Progenitor cell of endocrine pancreas (in vitro differentiated cells): ENCODE measurements at regions not wholly inside any gene's neighbourhood (a gene's known extent, or its start where the extent isn't known, plus 50 kb on each side); places are given as distances from the start of the nearest gene placed in this dataset.

Experiments
- DNase-seq: peaks from one replicate; pipeline ENCODE4 v3.0.0; 2021; ENCODE audit warnings: low spot score; ENCODE audit not compliant: unreplicated experiment
- H3K27ac Mint-ChIP-seq: 2 replicates; pipeline ENCODE4 v1.8.0; 2021; ENCODE audit warnings: mild to moderate bottlenecking, moderate library complexity, mixed read lengths
- H3K27me3 Mint-ChIP-seq: 2 replicates; pipeline ENCODE4 v1.8.0; 2021; ENCODE audit warnings: mixed read lengths
- H3K36me3 Mint-ChIP-seq: 2 replicates; pipeline ENCODE4 v1.8.0; 2022; ENCODE audit warnings: mixed read lengths; ENCODE audit not compliant: insufficient read depth
- H3K4me1 Mint-ChIP-seq: 2 replicates; pipeline ENCODE4 v1.8.0; 2021; ENCODE audit warnings: low read depth, mixed read lengths
- H3K4me3 Mint-ChIP-seq: 2 replicates; pipeline ENCODE4 v1.8.0; 2021; ENCODE audit warnings: low read depth, mild to moderate bottlenecking, moderate library complexity, mixed read lengths
- H3K9me3 Mint-ChIP-seq: 2 replicates; pipeline ENCODE4 v1.8.0; 2021; ENCODE audit warnings: low read depth, mixed read lengths
- TF ChIP-seq, protein P1 (sequence below): fragments of 200-600 bp; sonication (generic); IDR thresholded peaks from one replicate; pipeline ENCODE4 v1.5.0; 2021; ENCODE audit warnings: antibody characterized with exemption, mild to moderate bottlenecking; ENCODE audit not compliant: unreplicated experiment

DNA sequence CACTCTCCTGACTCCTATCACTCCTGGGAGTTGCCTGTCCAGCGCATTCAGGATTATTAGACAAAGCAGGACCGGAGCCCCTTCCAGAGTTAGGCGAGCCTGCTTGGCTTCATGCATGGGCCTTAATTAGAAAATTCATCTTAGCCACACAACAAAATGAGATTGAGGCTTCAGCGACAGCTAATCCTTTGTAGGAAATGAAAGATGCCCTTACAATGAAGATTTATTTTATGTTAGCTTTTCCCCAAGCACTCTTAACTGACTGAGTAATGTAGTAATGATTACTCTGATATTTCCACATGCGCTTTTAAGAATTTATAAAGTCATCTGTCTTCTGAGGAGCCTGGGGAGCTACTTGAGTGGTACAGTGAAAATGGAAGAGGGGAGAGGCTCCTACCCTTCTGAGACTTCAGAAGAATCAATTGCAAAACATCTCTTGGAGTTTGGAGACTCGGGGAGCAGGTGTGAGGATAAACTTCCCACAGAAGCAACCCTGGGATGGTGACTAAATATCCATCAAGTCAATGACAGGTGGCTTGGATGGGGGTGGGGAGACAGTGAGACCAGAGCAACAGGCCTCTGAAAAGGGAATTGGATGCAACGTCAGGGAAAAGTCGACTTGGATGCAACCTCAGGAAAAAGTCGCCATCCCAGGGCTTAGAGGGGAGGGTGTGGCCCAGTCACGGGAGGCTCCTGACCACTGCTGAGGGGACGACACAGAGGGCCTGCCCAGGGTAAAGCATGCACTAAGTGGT lies 434.5 kb upstream of the B3GAT1 start:
- DNase-seq = no peak
- H3K4me3 Mint-ChIP-seq = no peak overlapping the region
- no peak overlapping the region for H3K27ac Mint-ChIP-seq
- H3K4me1 Mint-ChIP-seq = no peaks in the 10 kb centered on the region
- H3K9me3 Mint-ChIP-seq = peaks cover 2% of the 10 kb centered on the region
- H3K27me3 Mint-ChIP-seq = peaks cover 27% of the 10 kb centered on the region
- TF ChIP-seq, protein P1, sequence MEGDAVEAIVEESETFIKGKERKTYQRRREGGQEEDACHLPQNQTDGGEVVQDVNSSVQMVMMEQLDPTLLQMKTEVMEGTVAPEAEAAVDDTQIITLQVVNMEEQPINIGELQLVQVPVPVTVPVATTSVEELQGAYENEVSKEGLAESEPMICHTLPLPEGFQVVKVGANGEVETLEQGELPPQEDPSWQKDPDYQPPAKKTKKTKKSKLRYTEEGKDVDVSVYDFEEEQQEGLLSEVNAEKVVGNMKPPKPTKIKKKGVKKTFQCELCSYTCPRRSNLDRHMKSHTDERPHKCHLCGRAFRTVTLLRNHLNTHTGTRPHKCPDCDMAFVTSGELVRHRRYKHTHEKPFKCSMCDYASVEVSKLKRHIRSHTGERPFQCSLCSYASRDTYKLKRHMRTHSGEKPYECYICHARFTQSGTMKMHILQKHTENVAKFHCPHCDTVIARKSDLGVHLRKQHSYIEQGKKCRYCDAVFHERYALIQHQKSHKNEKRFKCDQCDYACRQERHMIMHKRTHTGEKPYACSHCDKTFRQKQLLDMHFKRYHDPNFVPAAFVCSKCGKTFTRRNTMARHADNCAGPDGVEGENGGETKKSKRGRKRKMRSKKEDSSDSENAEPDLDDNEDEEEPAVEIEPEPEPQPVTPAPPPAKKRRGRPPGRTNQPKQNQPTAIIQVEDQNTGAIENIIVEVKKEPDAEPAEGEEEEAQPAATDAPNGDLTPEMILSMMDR = no peak
- no peaks in the 10 kb centered on the region for H3K36me3 Mint-ChIP-seq

DNA sequence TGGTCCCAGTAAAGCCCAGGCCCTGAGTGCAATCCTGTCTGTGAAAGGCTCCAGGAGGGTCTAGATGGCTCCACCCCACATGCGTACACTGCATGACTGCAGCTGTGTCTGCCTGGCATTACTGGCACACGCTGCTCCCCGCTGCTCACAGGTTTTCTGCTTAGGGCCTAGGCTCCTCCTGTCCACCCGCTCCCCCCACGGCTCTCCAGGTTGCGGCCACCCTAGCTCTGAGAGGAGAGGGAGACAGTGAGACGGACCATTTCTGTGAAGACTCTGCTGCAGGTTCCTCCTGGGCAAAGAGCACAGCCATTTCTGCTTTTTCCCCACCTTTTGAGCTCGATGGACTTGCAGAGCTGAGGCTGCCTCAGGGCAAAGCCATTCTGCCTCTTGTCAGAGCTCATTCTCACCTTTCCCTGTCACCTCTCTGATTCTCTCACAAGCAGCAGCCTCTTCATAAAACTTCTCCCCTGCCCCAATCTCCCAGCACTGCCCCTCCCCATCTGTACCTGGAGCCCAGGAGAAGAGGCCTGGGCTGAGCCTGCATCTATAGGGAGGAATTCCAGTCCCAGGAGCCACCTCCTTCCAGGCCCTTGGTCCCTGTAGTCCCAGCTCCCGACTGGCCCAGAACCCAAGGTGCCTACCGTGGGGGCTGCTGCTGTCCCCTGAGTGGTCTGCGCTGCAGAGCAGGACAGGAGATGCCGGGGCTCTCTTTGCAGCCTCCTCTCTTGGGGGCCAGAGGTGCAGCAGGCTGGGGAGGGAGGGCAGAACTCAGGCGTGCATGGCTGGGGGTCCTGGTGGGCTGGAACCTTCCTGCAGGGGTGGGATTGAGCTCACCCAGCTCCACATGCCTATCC lies 433.7 kb upstream of the B3GAT1 start:
- H3K36me3 Mint-ChIP-seq = no peaks in the 10 kb centered on the region
- peaks cover 2% of the 10 kb centered on the region for H3K9me3 Mint-ChIP-seq
- DNase-seq = no peak

DNA sequence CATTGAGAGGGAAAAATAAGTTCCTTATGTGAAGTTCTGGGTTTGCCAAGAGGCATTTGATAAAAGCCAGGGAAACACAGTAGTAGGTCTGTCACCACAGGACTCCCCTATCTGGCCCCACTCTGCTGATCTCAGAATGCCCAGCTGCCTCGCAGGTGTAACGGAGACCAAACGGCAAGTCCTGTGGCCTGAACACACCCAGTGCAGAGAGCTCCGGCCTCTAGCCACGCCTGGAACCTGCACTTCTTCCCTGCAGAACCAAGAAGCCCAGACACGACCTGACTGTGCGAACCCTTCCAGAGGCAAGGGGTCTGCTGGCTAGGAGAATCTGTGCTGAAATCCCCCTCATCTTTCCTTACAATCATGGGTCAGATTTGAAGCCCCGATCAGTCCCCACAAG lies 432.8 kb upstream of the B3GAT1 start:
- no peak for DNase-seq
- TF ChIP-seq, protein P1 = no peak
- H3K4me3 Mint-ChIP-seq = no peak overlapping the region
- no peaks in the 10 kb centered on the region for H3K36me3 Mint-ChIP-seq
- H3K4me1 Mint-ChIP-seq = no peaks in the 10 kb centered on the region
- H3K27me3 Mint-ChIP-seq = peaks cover 40% of the 10 kb centered on the region
- no peak overlapping the region for H3K27ac Mint-ChIP-seq
- H3K9me3 Mint-ChIP-seq = peaks cover 2% of the 10 kb centered on the region

More for the DNA sequence above, 433.7 kb upstream of the B3GAT1 start:
- Mint-ChIP-seq H3K4me1 (no peaks in the 10 kb centered on the region), H3K4me3 (no peak overlapping the region), H3K27ac (no peak overlapping the region), H3K27me3 (peaks cover 34% of the 10 kb centered on the region)
- TF ChIP-seq, protein P1 = no peak

DNA sequence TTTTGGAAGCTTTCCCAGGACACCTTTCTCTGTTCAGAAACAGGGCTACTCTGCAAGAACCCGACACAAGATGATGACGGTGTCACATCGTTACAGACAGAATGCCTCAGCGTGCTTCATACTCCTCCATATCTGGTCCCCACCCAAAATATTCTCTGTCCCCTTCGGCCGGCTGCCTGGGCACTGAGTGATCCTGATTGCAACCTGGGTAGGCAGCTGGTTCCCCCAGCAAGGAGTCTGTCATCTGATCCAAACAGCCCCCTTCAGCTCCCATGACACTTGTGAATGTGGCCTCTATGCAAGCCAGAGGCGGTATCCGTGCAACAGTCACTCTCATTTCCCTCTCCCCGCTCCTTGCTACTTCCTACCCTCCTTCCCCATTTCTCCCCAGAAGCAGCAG lies 431.7 kb upstream of the B3GAT1 start:
- Mint-ChIP-seq H3K27ac (no peak overlapping the region), H3K27me3 (peaks cover 44% of the 10 kb centered on the region), H3K4me3 (no peak overlapping the region), H3K36me3 (no peaks in the 10 kb centered on the region), H3K9me3 (peaks cover under 1% of the 10 kb centered on the region), H3K4me1 (no peaks in the 10 kb centered on the region)
- TF ChIP-seq, protein P1 = no peak
- DNase-seq = no peak

DNA sequence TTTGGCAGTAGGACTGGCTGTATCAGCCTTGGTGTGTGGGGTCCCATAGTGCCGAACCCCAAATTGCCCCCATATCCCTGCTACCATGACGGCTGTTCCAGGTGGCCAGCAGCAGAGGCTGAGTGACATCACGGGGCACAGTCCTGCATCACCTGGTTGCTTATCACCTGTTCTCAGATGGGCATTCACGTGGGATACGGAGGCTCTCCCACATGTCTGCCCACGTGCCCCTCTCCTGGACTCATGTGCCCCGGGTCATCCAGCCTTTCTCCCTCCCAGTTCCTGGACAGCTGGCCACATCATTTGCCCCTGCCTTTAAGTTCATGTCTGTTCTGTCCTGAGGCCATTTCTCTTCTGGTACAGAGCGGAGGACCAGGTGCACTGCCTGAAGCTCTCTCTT lies 431.0 kb upstream of the B3GAT1 start:
- no peak overlapping the region for H3K27ac Mint-ChIP-seq

More for the DNA sequence above, 431.0 kb upstream of the B3GAT1 start:
- no peak for DNase-seq
- Mint-ChIP-seq H3K9me3 (no peaks in the 10 kb centered on the region), H3K36me3 (no peaks in the 10 kb centered on the region), H3K4me3 (no peak overlapping the region), H3K27me3 (peaks cover 52% of the 10 kb centered on the region), H3K4me1 (no peaks in the 10 kb centered on the region)
- TF ChIP-seq, protein P1 = no peak
